Breast epithelium (tissue), 4 donors: ENCODE measurements at regions not wholly inside any gene's neighbourhood (a gene's known extent, or its start where the extent isn't known, plus 50 kb on each side); places are given as distances from the start of the nearest gene placed in this dataset.

Experiments
- DNase-seq, 2 donors: peaks; one replicate each; pipeline ENCODE4 v3.0.0-alpha.2; 2019; ENCODE audit warnings: low spot score in 2 of 2
- H3K27ac ChIP-seq, 2 donors: fragments of 200-600 bp; sonication (generic) in 1 of 2; one replicate each; pipeline ENCODE4 v1.5.1; 2016 to 2019; ENCODE audit warnings: mild to moderate bottlenecking in 1 of 2
- H3K27me3 ChIP-seq, 2 donors: fragments of 200-600 bp; sonication (generic) in 1 of 2; one replicate each; pipeline versions ENCODE4 v1.5.1 to v1.6.0; 2017 to 2019; ENCODE audit warnings: control low read depth in 1 of 2, mild to moderate bottlenecking in 1 of 2
- H3K36me3 ChIP-seq: fragments of 200-600 bp; one replicate; pipeline ENCODE4 v1.5.1; 2019
- H3K4me1 ChIP-seq, 2 donors: fragments of 200-600 bp; sonication (generic); one replicate each; pipeline ENCODE4 v1.5.1; 2016 to 2019; ENCODE audit warnings: control low read depth in 1 of 2
- H3K4me3 ChIP-seq, 3 donors: fragments of 200-600 bp; sonication (generic); 1 replicate in 2 of 3; 2 replicates in 1 of 3; pipeline ENCODE4 v1.5.1; 2016 to 2019; ENCODE audit warnings: mild to moderate bottlenecking in 3 of 3, moderate library complexity in 2 of 3
- H3K9me3 ChIP-seq, 2 donors: fragments of 200-600 bp; sonication (generic) in 1 of 2; one replicate each; pipeline ENCODE4 v1.5.1; 2016 to 2019; ENCODE audit warnings: control low read depth in 1 of 2
- CTCF ChIP-seq, 3 donors: fragments of 450-650 bp; IDR thresholded peaks; one replicate each; pipeline ENCODE4 v1.5.1; 2016 to 2017; ENCODE audit warnings: antibody characterized with exemption in 3 of 3, mild to moderate bottlenecking in 3 of 3, moderate library complexity in 3 of 3
- POLR2A ChIP-seq: fragments of 450-650 bp; IDR thresholded peaks from one replicate; pipeline ENCODE4 v1.6.1; 2016; ENCODE audit warnings: antibody characterized with exemption, mild to moderate bottlenecking, moderate library complexity
- POLR2AphosphoS5 ChIP-seq, 3 donors: sonication (generic); formaldehyde crosslinking; IDR thresholded peaks; one replicate each; pipeline ENCODE4 v1.6.1; 2017; ENCODE audit warnings: antibody characterized with exemption in 3 of 3
- intact Hi-C: fragments of 100-400 bp; cut with DNase I; formaldehyde crosslinking; loops from one replicate; pipeline ENCODE4 v1.15.1; 2023; ENCODE audit warnings: low total_unique reads

- no peak for DNase-seq
- H3K4me1 ChIP-seq: no peaks in the 10 kb centered on the region
- H3K36me3 ChIP-seq: no peaks in the 10 kb centered on the region
- H3K27ac ChIP-seq: no peak overlapping the region
- H3K27me3 ChIP-seq: no peaks in the 10 kb centered on the region
- no peaks in the 10 kb centered on the region for H3K9me3 ChIP-seq
- intact Hi-C loops: no loop called here
- TF ChIP-seq POLR2A: no peak
- TF ChIP-seq POLR2AphosphoS5 (IDR thresholded peaks at IDR 0.05): no peak
- no peak for TF ChIP-seq CTCF (IDR thresholded peaks at IDR 0.05)
- no peak overlapping the region for H3K4me3 ChIP-seq
Measured at GRCh38 chr18:68114989-68115388, 598.5 kb upstream of the DSEL start.

GRCh38 chr18:68104036-68104435 lies 587.5 kb upstream of the DSEL start:
- intact Hi-C loops: loop anchor here (10.0 kb wide), 1 partner anchor 1451 kb away; no protein-coding TSS in a partner anchor
- no peak for TF ChIP-seq POLR2AphosphoS5 (IDR thresholded peaks at IDR 0.05)
- no peak for TF ChIP-seq POLR2A
- TF ChIP-seq CTCF (IDR thresholded peaks at IDR 0.05): no peak
- H3K27me3 ChIP-seq: no peaks in the 10 kb centered on the region
- H3K27ac ChIP-seq: no peak overlapping the region
- DNase-seq: no peak
- no peaks in the 10 kb centered on the region for H3K4me1 ChIP-seq
- H3K9me3 ChIP-seq: no peaks in the 10 kb centered on the region
- H3K36me3 ChIP-seq: no peaks in the 10 kb centered on the region
- no peak overlapping the region for H3K4me3 ChIP-seq

- intact Hi-C loops: loop anchor here (10.0 kb wide), 1 partner anchor 1451 kb away; no protein-coding TSS in a partner anchor
- H3K27ac ChIP-seq: no peak overlapping the region
Measured at GRCh38 chr18:68103561-68103960, 587.0 kb upstream of the DSEL start.

GRCh38 chr18:68102117-68102516 lies 585.6 kb upstream of the DSEL start:
- Histone ChIP-seq H3K27ac (no peak overlapping the region), H3K27me3 (no peaks in the 10 kb centered on the region), H3K9me3 (no peaks in the 10 kb centered on the region), H3K36me3 (no peaks in the 10 kb centered on the region), H3K4me1 (no peaks in the 10 kb centered on the region), H3K4me3 (no peak overlapping the region)
- TF ChIP-seq POLR2AphosphoS5 (IDR thresholded peaks at IDR 0.05): no peak
- no peak for TF ChIP-seq POLR2A
- no peak for TF ChIP-seq CTCF (IDR thresholded peaks at IDR 0.05)
- intact Hi-C loops: loop anchor here (10.0 kb wide), 1 partner anchor 1453 kb away; no protein-coding TSS in a partner anchor
- DNase-seq: no peak

More at GRCh38 chr18:68103561-68103960, 587.0 kb upstream of the DSEL start:
- no peak for DNase-seq
- Histone ChIP-seq H3K9me3 (no peaks in the 10 kb centered on the region), H3K36me3 (no peaks in the 10 kb centered on the region), H3K4me1 (no peaks in the 10 kb centered on the region), H3K27me3 (no peaks in the 10 kb centered on the region), H3K4me3 (no peak overlapping the region)
- TF ChIP-seq POLR2A (no peak), POLR2AphosphoS5 (IDR thresholded peaks at IDR 0.05) (no peak), CTCF (IDR thresholded peaks at IDR 0.05) (no peak)

GRCh38 chr18:68098655-68099054 lies 582.1 kb upstream of the DSEL start:
- intact Hi-C loops: no loop called here
- Histone ChIP-seq H3K9me3 (no peaks in the 10 kb centered on the region), H3K36me3 (no peaks in the 10 kb centered on the region), H3K4me3 (no peak overlapping the region), H3K27me3 (no peaks in the 10 kb centered on the region), H3K27ac (no peak overlapping the region), H3K4me1 (no peaks in the 10 kb centered on the region)
- no peak for DNase-seq
- no peak for TF ChIP-seq POLR2AphosphoS5 (IDR thresholded peaks at IDR 0.05)
- TF ChIP-seq POLR2A: no peak

- no peak overlapping the region for H3K4me3 ChIP-seq
- no peaks in the 10 kb centered on the region for H3K4me1 ChIP-seq
- no peaks in the 10 kb centered on the region for H3K9me3 ChIP-seq
- no peak for DNase-seq
- TF ChIP-seq POLR2AphosphoS5 (IDR thresholded peaks at IDR 0.05) (no peak), POLR2A (no peak), CTCF (IDR thresholded peaks at IDR 0.05) (no peak)
- intact Hi-C loops: no loop called here
- H3K36me3 ChIP-seq: no peaks in the 10 kb centered on the region
- H3K27ac ChIP-seq: no peak overlapping the region
- no peaks in the 10 kb centered on the region for H3K27me3 ChIP-seq
Measured at GRCh38 chr18:68086481-68086880, 570.0 kb upstream of the DSEL start.
